Hepatocyte (in vitro differentiated cells): ENCODE measurements at regions not wholly inside any gene's neighbourhood (a gene's known extent, or its start where the extent isn't known, plus 50 kb on each side); places are given as distances from the start of the nearest gene placed in this dataset.
A peak's percentile ranks its signal among the peaks of the same experiment; 100 is the strongest.
"Not testable (repeated sequence)": the region's sequence is repeated elsewhere in the genome, so short reads cannot be mapped to it uniquely, and the experiment has no call there.

Experiments
- DNase-seq: peaks from one replicate; pipeline ENCODE4 v3.0.0-alpha.2; 2016; ENCODE audit warnings: low spot score
- H2AFZ ChIP-seq: fragments of 200-600 bp; sonication (generic); 2 replicates; pipeline ENCODE4 v1.6.0; 2016; ENCODE audit warnings: antibody characterized with exemption, mild to moderate bottlenecking
- H3K27ac ChIP-seq: fragments of 200-600 bp; sonication (generic); 2 replicates; pipeline ENCODE4 v1.5.1; 2016; ENCODE audit warnings: mild to moderate bottlenecking
- H3K27me3 ChIP-seq: fragments of 200-600 bp; sonication (generic); 2 replicates; pipeline ENCODE4 v1.6.1; 2016
- H3K36me3 ChIP-seq: fragments of 200-600 bp; sonication (generic); replicated peaks from 2 replicates; pipeline ENCODE4 v1.5.1; 2016; ENCODE audit warnings: low read depth; ENCODE audit not compliant: insufficient read depth
- H3K4me1 ChIP-seq: fragments of 200-600 bp; sonication (generic); 2 replicates; pipeline ENCODE4 v1.5.1; 2016; ENCODE audit warnings: mild to moderate bottlenecking, moderate library complexity; ENCODE audit not compliant: insufficient read depth
- H3K4me2 ChIP-seq: fragments of 200-600 bp; sonication (generic); 2 replicates; pipeline ENCODE4 v1.6.0; 2016
- H3K4me3 ChIP-seq: fragments of 200-600 bp; sonication (generic); 2 replicates; pipeline ENCODE4 v1.5.1; 2016; ENCODE audit warnings: mild to moderate bottlenecking
- H3K79me2 ChIP-seq: fragments of 200-600 bp; sonication (generic); 2 replicates; pipeline ENCODE4 v1.6.0; 2017; ENCODE audit warnings: mild to moderate bottlenecking
- H3K9me2 ChIP-seq: fragments of 200-600 bp; sonication (generic); replicated peaks from 2 replicates; pipeline ENCODE4 v1.6.0; 2017; ENCODE audit warnings: mild to moderate bottlenecking; ENCODE audit not compliant: insufficient read depth
- H3K9me3 ChIP-seq: fragments of 200-600 bp; sonication (generic); 2 replicates; pipeline ENCODE4 v1.5.1; 2016; ENCODE audit warnings: low read depth, mild to moderate bottlenecking
- H4K20me1 ChIP-seq: fragments of 200-600 bp; sonication (generic); 2 replicates; pipeline ENCODE4 v1.6.0; 2016; ENCODE audit warnings: mild to moderate bottlenecking; ENCODE audit not compliant: insufficient read depth, poor library complexity, severe bottlenecking
- CTCF ChIP-seq: fragments of 200-600 bp; sonication (generic); IDR thresholded peaks from 2 replicates; pipeline ENCODE4 v1.5.1; 2016; ENCODE audit warnings: antibody characterized with exemption, mild to moderate bottlenecking; ENCODE audit not compliant: poor library complexity
- EZH2 ChIP-seq: fragments of 200-600 bp; sonication (generic); IDR thresholded peaks from 2 replicates; pipeline ENCODE4 v1.6.1; 2016; ENCODE audit warnings: antibody characterized with exemption, mild to moderate bottlenecking, borderline replicate concordance
- EZH2phosphoT487 ChIP-seq: fragments of 200-600 bp; sonication (generic); IDR thresholded peaks from one replicate; pipeline ENCODE4 v1.6.1; 2018; ENCODE audit warnings: antibody characterized with exemption, mild to moderate bottlenecking, low read depth, moderate library complexity; ENCODE audit not compliant: unreplicated experiment, severe bottlenecking
- WGBS: methylation state at CpG from one replicate; pipeline ENCODE4 v1.1.6; 2016; ENCODE audit warnings: low lambda C conversion rate; ENCODE audit errors: missing lambda C conversion rate; 5-methylcytosine and 5-hydroxymethylcytosine counted together

- H3K27me3 ChIP-seq, result no peaks in the 10 kb centered on the region
- H3K9me2 ChIP-seq, result no peaks in the 10 kb centered on the region
- H2AFZ ChIP-seq, result peak overlapping the region; percentile 21
- no peaks in the 10 kb centered on the region for H3K36me3 ChIP-seq
- TF ChIP-seq CTCF (peak; percentile 77), EZH2phosphoT487 (no peak)
- 17% methylated on average over 5 of the region's 5 CpGs for WGBS
- H3K4me1 ChIP-seq, result no peaks in the 10 kb centered on the region
- no peaks in the 10 kb centered on the region for H3K9me3 ChIP-seq
- no peak overlapping the region for H3K4me3 ChIP-seq
- no peaks in the 10 kb centered on the region for H4K20me1 ChIP-seq
- no peaks in the 10 kb centered on the region for H3K79me2 ChIP-seq
- H3K27ac ChIP-seq, result no peak overlapping the region
- no peak overlapping the region for H3K4me2 ChIP-seq
- DNase-seq, result peak; percentile 76
Measured at GRCh38 chr9:33737811-33738606, 57.4 kb upstream of the PRSS3 start.

GRCh38 chr9:33739398-33739797 lies 56.0 kb upstream of the PRSS3 start:
- H3K4me1 ChIP-seq, result no peaks in the 10 kb centered on the region
- H3K4me3 ChIP-seq, result no peak overlapping the region
- peak overlapping the region; percentile 23 for H2AFZ ChIP-seq
- peak overlapping the region; percentile 51 for H3K4me2 ChIP-seq
- H3K9me2 ChIP-seq, result no peaks in the 10 kb centered on the region
- no peak for DNase-seq
- H3K27me3 ChIP-seq, result no peaks in the 10 kb centered on the region
- no peaks in the 10 kb centered on the region for H3K9me3 ChIP-seq
- TF ChIP-seq EZH2phosphoT487 (no peak), EZH2 (no peak), CTCF (no peak)
- peak overlapping the region; percentile 59 for H3K27ac ChIP-seq
- no peaks in the 10 kb centered on the region for H3K36me3 ChIP-seq
- no peaks in the 10 kb centered on the region for H3K79me2 ChIP-seq
- no peaks in the 10 kb centered on the region for H4K20me1 ChIP-seq

GRCh38 chr9:33740075-33740474 lies 55.3 kb upstream of the PRSS3 start:
- H3K36me3 ChIP-seq, result no peaks in the 10 kb centered on the region
- no peaks in the 10 kb centered on the region for H4K20me1 ChIP-seq
- H2AFZ ChIP-seq, result no peak overlapping the region
- no peaks in the 10 kb centered on the region for H3K9me3 ChIP-seq
- no peak overlapping the region for H3K4me3 ChIP-seq
- no peaks in the 10 kb centered on the region for H3K9me2 ChIP-seq
- TF ChIP-seq CTCF (no peak), EZH2 (no peak), EZH2phosphoT487 (no peak)
- no peaks in the 10 kb centered on the region for H3K79me2 ChIP-seq
- no peak for DNase-seq
- H3K27me3 ChIP-seq, result no peaks in the 10 kb centered on the region
- peak overlapping the region; percentile 59 for H3K27ac ChIP-seq
- no peaks in the 10 kb centered on the region for H3K4me1 ChIP-seq
- peak overlapping the region; percentile 51 for H3K4me2 ChIP-seq
- WGBS, result 97% methylated on average over 1 of the region's 1 CpG

- H3K27ac ChIP-seq, H2AFZ ChIP-seq, H3K9me2 ChIP-seq, H3K4me3 ChIP-seq, DNase-seq, H3K79me2 ChIP-seq, H3K27me3 ChIP-seq, H3K9me3 ChIP-seq, H3K36me3 ChIP-seq, H3K4me2 ChIP-seq, H4K20me1 ChIP-seq, H3K4me1 ChIP-seq: not testable (repeated sequence)
- WGBS, result 73% methylated on average over 1 of the region's 1 CpG
Measured at GRCh38 chr9:33740958-33741357, 54.4 kb upstream of the PRSS3 start.
